PC-9 (cell line): ENCODE measurements at regions not wholly inside any gene's neighbourhood (a gene's known extent, or its start where the extent isn't known, plus 50 kb on each side); places are given as distances from the start of the nearest gene placed in this dataset.
"Not testable (repeated sequence)": the region's sequence is repeated elsewhere in the genome, so short reads cannot be mapped to it uniquely, and the experiment has no call there.

Experiments
- BruUV-seq: library from RNA; stranded (reverse); fragments of 400-500 nt; replicated peaks from 2 replicates; lab custom pipeline; 2021; lab: Mats Ljungman, UMichigan
- CTCF ChIA-PET: fragments of 300-600 bp; sonication (Branson Sonifier 250); formaldehyde crosslinking; loops from one replicate; lab custom pipeline; 2022; ENCODE audit warnings: antibody characterized with exemption; lab: Charles Lee
- POLR2A ChIA-PET: fragments of 300-600 bp; sonication (Branson Sonifier 250); formaldehyde crosslinking; loops from one replicate; lab custom pipeline; 2022; ENCODE audit warnings: antibody characterized with exemption; ENCODE audit not compliant: unreplicated experiment; lab: Charles Lee
- DNase-seq, 2 experiments: peaks; one replicate each; pipeline versions ENCODE4 v3.0.0 to v3.0.0-alpha.2; 2015 to 2022; ENCODE audit warnings: mixed read lengths in 1 of 2
- H2AFZ ChIP-seq: fragments of 200-600 bp; sonication (generic); 2 replicates; pipeline ENCODE4 v1.8.1; 2017; ENCODE audit warnings: antibody characterized with exemption
- H3F3A ChIP-seq: fragments of 200-600 bp; sonication (generic); 2 replicates; pipeline ENCODE4 v1.8.1; 2017; ENCODE audit warnings: antibody characterized with exemption, mild to moderate bottlenecking, low read depth; ENCODE audit not compliant: insufficient read depth
- H3K27ac ChIP-seq: fragments of 200-600 bp; sonication (generic); 2 replicates; pipeline ENCODE4 v1.6.1; 2016; ENCODE audit warnings: mixed run types
- H3K27me3 ChIP-seq: fragments of 200-600 bp; sonication (generic); 2 replicates; pipeline ENCODE4 v1.6.1; 2016; ENCODE audit warnings: low read depth, mixed run types; ENCODE audit not compliant: insufficient read depth
- H3K36me3 ChIP-seq: fragments of 200-600 bp; sonication (generic); 2 replicates; pipeline ENCODE4 v1.6.1; 2016; ENCODE audit warnings: low read depth, mixed run types
- H3K4me1 ChIP-seq: fragments of 200-600 bp; sonication (generic); replicated peaks from 2 replicates; pipeline ENCODE4 v1.6.1; 2016; ENCODE audit warnings: mixed run types; ENCODE audit not compliant: insufficient read depth
- H3K4me2 ChIP-seq: fragments of 200-600 bp; sonication (generic); 2 replicates; pipeline ENCODE4 v1.6.1; 2017; ENCODE audit warnings: mixed run types
- H3K4me3 ChIP-seq: fragments of 200-600 bp; sonication (generic); 2 replicates; pipeline ENCODE4 v1.6.1; 2016; ENCODE audit warnings: mixed run types
- H3K79me2 ChIP-seq: fragments of 200-600 bp; sonication (generic); 2 replicates; pipeline ENCODE4 v1.6.1; 2017; ENCODE audit warnings: low read depth, mixed run types
- H3K9me2 ChIP-seq: fragments of 200-600 bp; sonication (generic); 2 replicates; pipeline ENCODE4 v1.8.1; 2017; ENCODE audit warnings: mild to moderate bottlenecking; ENCODE audit not compliant: insufficient read depth
- H3K9me3 ChIP-seq: fragments of 200-600 bp; sonication (generic); 2 replicates; pipeline ENCODE4 v1.8.1; 2016; ENCODE audit warnings: low read depth; ENCODE audit not compliant: insufficient read depth
- H4K20me1 ChIP-seq: fragments of 200-600 bp; sonication (generic); 2 replicates; pipeline ENCODE4 v1.8.1; 2017; ENCODE audit not compliant: insufficient read depth
- CTCF ChIP-seq: fragments of 200-600 bp; sonication (generic); conservative IDR thresholded peaks from 2 replicates; pipeline ENCODE4 v1.6.1; 2017; ENCODE audit warnings: mixed run types, antibody characterized with exemption, mild to moderate bottlenecking, moderate library complexity
- EZH2 ChIP-seq: fragments of 200-600 bp; sonication (generic); IDR thresholded peaks from 2 replicates; pipeline ENCODE4 v1.8.0; 2017; ENCODE audit warnings: antibody characterized with exemption, low read depth
- intact Hi-C: fragments of 100-400 bp; cut with micrococcal nuclease; formaldehyde crosslinking; loops from one replicate; pipeline ENCODE4 v1.10.0; 2022; ENCODE audit not compliant: unreplicated experiment

- BruUV-seq: no TSS peak
- no peak for DNase-seq
- ChIA-PET POLR2A (no interaction called here), CTCF (no interaction called here)
- no peaks in the 10 kb centered on the region for H3K27me3 ChIP-seq
- intact Hi-C loops: no loop called here
- H2AFZ ChIP-seq: no peak overlapping the region
- no peaks in the 10 kb centered on the region for H3K9me3 ChIP-seq
- peaks cover 14% of the 10 kb centered on the region for H3K4me1 ChIP-seq
- no peaks in the 10 kb centered on the region for H4K20me1 ChIP-seq
- TF ChIP-seq CTCF (no peak), EZH2 (no peak)
- peaks cover 13% of the 10 kb centered on the region; the same call in 1 of the 2 replicates for H3F3A ChIP-seq
- H3K9me2 ChIP-seq: no peaks in the 10 kb centered on the region
- no peak overlapping the region for H3K4me2 ChIP-seq
- H3K27ac ChIP-seq: no peak overlapping the region
- H3K79me2 ChIP-seq: no peaks in the 10 kb centered on the region
- no peaks in the 10 kb centered on the region for H3K36me3 ChIP-seq
- H3K4me3 ChIP-seq: no peak overlapping the region
These were observed 154.2 kb downstream of the PPIAL4G start for GRCh38 chr1:148328884-148329283.

- not testable (repeated sequence) for H3K9me3 ChIP-seq
These were observed 158.1 kb downstream of the PPIAL4G start for GRCh38 chr1:148325031-148325430.

GRCh38 chr1:148324465-148324864 is 158.6 kb downstream of the PPIAL4G start:
- POLR2A ChIA-PET, H3K27me3 ChIP-seq, H2AFZ ChIP-seq, H3K27ac ChIP-seq, intact Hi-C loops, DNase-seq, H3K4me1 ChIP-seq, BruUV-seq, H3K9me3 ChIP-seq, H3K79me2 ChIP-seq, H3K4me2 ChIP-seq, H3K4me3 ChIP-seq, CTCF ChIA-PET, H3K9me2 ChIP-seq, H4K20me1 ChIP-seq, H3K36me3 ChIP-seq: not testable (repeated sequence)
- H3F3A ChIP-seq: peaks cover 10% of the 10 kb centered on the region; the same call in 1 of the 2 replicates

More at GRCh38 chr1:148325031-148325430, 158.1 kb downstream of the PPIAL4G start:
- POLR2A ChIA-PET, H3K4me1 ChIP-seq, CTCF ChIA-PET, BruUV-seq, H4K20me1 ChIP-seq, H3K4me3 ChIP-seq, H3K4me2 ChIP-seq, DNase-seq, H3K27ac ChIP-seq, intact Hi-C loops, H3K36me3 ChIP-seq, H3K9me2 ChIP-seq, H3K27me3 ChIP-seq, H2AFZ ChIP-seq, H3F3A ChIP-seq, H3K79me2 ChIP-seq: not testable (repeated sequence)

GRCh38 chr1:148320079-148320478 is 163.0 kb downstream of the PPIAL4G start:
- H3K27ac ChIP-seq, H3K9me2 ChIP-seq, H3K36me3 ChIP-seq, H4K20me1 ChIP-seq, H3K9me3 ChIP-seq, H3K4me1 ChIP-seq, H3K79me2 ChIP-seq, CTCF ChIA-PET, H3K4me2 ChIP-seq, H3K4me3 ChIP-seq, DNase-seq, BruUV-seq, H2AFZ ChIP-seq, H3K27me3 ChIP-seq, intact Hi-C loops, POLR2A ChIA-PET: not testable (repeated sequence)
- peaks cover 10% of the 10 kb centered on the region; the same call in 1 of the 2 replicates for H3F3A ChIP-seq
